CD4-positive, CD25-positive, alpha-beta regulatory T cell (primary cell): ENCODE measurements at regions not wholly inside any gene's neighbourhood (a gene's known extent, or its start where the extent isn't known, plus 50 kb on each side); places are given as distances from the start of the nearest gene placed in this dataset.

Experiments used
- ATAC-seq, 2 donors: fragments of 150-1000 bp; cut with Tn5 transposase; one replicate each; pipeline ENCODE4 v1.10.0; 2021; ENCODE audit warnings: low read depth in 2 of 2, moderate number of reproducible peaks in 2 of 2, moderate library complexity in 1 of 2
- DNase-seq, 3 donors: peaks; one replicate each; pipeline versions ENCODE4 v3.0.0 to v3.0.0-alpha.2; 2012 to 2022; ENCODE audit warnings: mixed read lengths in 1 of 3
- H3K27ac ChIP-seq: one replicate; pipeline ENCODE4 v1.7.0; 2013; ENCODE audit warnings: mild to moderate bottlenecking, low read length; ENCODE audit not compliant: insufficient read depth, poor library complexity, severe bottlenecking
- H3K27me3 ChIP-seq: one replicate; pipeline ENCODE4 v1.7.0; 2013; ENCODE audit warnings: low read length; ENCODE audit not compliant: control insufficient read depth, insufficient read depth
- H3K36me3 ChIP-seq: one replicate; pipeline ENCODE4 v1.7.0; 2013; ENCODE audit warnings: mild to moderate bottlenecking, low read length, moderate library complexity; ENCODE audit not compliant: control insufficient read depth, insufficient read depth
- H3K4me1 ChIP-seq: 2 replicates; pipeline ENCODE4 v1.7.0; 2013; ENCODE audit warnings: mild to moderate bottlenecking, low read length; ENCODE audit not compliant: insufficient read depth, control insufficient read depth, poor library complexity, severe bottlenecking
- H3K4me3 ChIP-seq: one replicate; pipeline ENCODE4 v1.7.0; 2013; ENCODE audit warnings: low read depth, mild to moderate bottlenecking, low read length, moderate library complexity
- H3K9me3 ChIP-seq, 2 experiments: 1 replicate in 1 of 2; 2 replicates in 1 of 2; pipeline ENCODE4 v1.7.0; 2013; ENCODE audit warnings: low read length in 2 of 2, mild to moderate bottlenecking in 1 of 2, moderate library complexity in 1 of 2; ENCODE audit not compliant: control insufficient read depth in 2 of 2
- H3K27ac Mint-ChIP-seq, 3 donors: one replicate each; pipeline ENCODE4 v1.8.0; 2020 to 2022; ENCODE audit warnings: mild to moderate bottlenecking in 3 of 3, mixed read lengths in 3 of 3, moderate library complexity in 2 of 3
- H3K27me3 Mint-ChIP-seq: one replicate; pipeline ENCODE4 v1.8.0; 2022; ENCODE audit warnings: mild to moderate bottlenecking, mixed read lengths
- H3K36me3 Mint-ChIP-seq: one replicate; pipeline ENCODE4 v1.8.0; 2020; ENCODE audit warnings: mixed read lengths
- H3K4me1 Mint-ChIP-seq, 4 donors: one replicate each; pipeline ENCODE4 v1.8.0; 2020 to 2022; ENCODE audit warnings: mixed read lengths in 4 of 4, mild to moderate bottlenecking in 1 of 4
- H3K4me3 Mint-ChIP-seq, 4 donors: one replicate each; pipeline ENCODE4 v1.8.0; 2020 to 2022; ENCODE audit warnings: mild to moderate bottlenecking in 4 of 4, mixed read lengths in 4 of 4, moderate library complexity in 3 of 4
- H3K9me3 Mint-ChIP-seq, 7 donors: one replicate each; pipeline ENCODE4 v1.8.0; 2020 to 2022; ENCODE audit warnings: mixed read lengths in 7 of 7, mild to moderate bottlenecking in 3 of 7, moderate library complexity in 2 of 7

DNA sequence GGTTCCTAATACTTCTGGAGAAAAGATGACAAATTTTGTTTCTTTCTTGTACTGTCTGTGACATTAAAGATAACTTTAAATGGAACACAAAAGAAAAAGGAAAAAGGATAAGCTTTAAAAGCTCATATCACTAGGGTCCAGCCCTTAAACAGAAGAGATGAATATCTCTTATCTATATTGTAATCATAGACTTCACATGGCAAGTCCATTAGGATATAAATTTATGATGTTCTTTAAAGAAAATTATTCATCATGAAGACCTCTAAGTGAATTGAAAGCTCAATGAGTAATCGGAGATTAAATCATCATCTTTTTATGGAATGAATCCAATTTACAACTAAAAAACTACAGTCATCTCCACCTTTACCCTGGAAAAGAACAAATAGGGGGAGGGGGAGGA, 111.6 kb upstream of the SATB2 start:
- H3K27ac ChIP-seq = no peak overlapping the region
- DNase-seq (no peak), ATAC-seq (no peak)
- no peaks in the 10 kb centered on the region for H3K36me3 ChIP-seq
- H3K9me3 ChIP-seq = no peaks in the 10 kb centered on the region
- Mint-ChIP-seq H3K9me3 (peaks cover 0 to 2% (median 0%) of the 10 kb centered on the region in 7 donors), H3K4me1 (no peaks in the 10 kb centered on the region), H3K27ac (no peak overlapping the region), H3K4me3 (no peak overlapping the region), H3K36me3 (no peaks in the 10 kb centered on the region), H3K27me3 (no peaks in the 10 kb centered on the region)
- no peaks in the 10 kb centered on the region for H3K27me3 ChIP-seq
- H3K4me1 ChIP-seq = no peaks in the 10 kb centered on the region
- no peak overlapping the region for H3K4me3 ChIP-seq

GRCh38 chr2:199558156-199558555, 100.4 kb upstream of the SATB2 start:
- Histone ChIP-seq H3K36me3 (no peaks in the 10 kb centered on the region), H3K9me3 (no peaks in the 10 kb centered on the region), H3K4me1 (no peaks in the 10 kb centered on the region), H3K4me3 (no peak overlapping the region), H3K27ac (no peak overlapping the region), H3K27me3 (no peaks in the 10 kb centered on the region)
- Mint-ChIP-seq H3K4me3 (no peak overlapping the region), H3K27me3 (no peaks in the 10 kb centered on the region), H3K9me3 (peaks cover 0 to 5% (median 0%) of the 10 kb centered on the region in 7 donors), H3K27ac (no peak overlapping the region), H3K4me1 (no peaks in the 10 kb centered on the region), H3K36me3 (no peaks in the 10 kb centered on the region)
- DNase-seq (no peak), ATAC-seq (no peak)

DNA sequence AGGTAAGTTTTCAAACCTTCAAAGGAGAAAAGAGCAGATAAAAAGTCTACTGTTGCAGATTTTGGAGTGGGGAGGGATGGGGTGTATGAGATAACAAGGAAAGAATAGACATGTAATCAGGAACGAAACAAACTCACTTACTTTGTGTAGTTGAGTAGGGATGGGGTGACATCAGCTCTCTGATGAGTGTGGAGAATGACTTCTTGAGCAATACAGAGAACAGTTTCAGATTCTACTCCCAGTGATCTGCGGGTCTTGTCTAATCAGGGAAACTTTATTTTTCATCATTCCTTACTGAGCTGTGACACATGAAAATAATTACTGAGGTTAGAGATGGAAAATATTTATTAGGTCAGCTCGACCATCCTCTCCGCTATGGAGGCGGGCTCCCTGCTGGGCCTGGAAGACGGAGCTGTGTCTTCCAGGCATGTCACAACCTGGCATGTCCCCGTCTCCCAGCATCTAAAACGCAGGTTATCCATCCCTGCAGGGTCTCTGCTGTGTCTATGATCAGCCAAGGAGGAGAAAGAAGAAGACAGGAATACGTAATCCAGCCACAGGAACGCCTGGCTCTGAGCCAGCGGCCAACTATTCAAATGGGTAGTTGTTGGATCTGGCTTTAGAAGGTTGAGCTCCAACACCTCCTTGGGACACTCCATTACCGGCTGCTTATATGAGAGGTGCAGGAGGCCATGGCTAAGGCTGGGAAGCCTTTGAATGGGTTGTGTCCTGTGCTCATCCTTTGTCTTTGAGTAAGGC, 99.0 kb upstream of the SATB2 start:
- H3K4me3 ChIP-seq = no peak overlapping the region
- no peaks in the 10 kb centered on the region for H3K27me3 ChIP-seq
- Mint-ChIP-seq H3K27me3 (no peaks in the 10 kb centered on the region), H3K4me3 (no peak overlapping the region), H3K27ac (no peak overlapping the region), H3K36me3 (no peaks in the 10 kb centered on the region), H3K4me1 (no peaks in the 10 kb centered on the region), H3K9me3 (peaks cover 0 to 3% (median 0%) of the 10 kb centered on the region in 7 donors)
- no peaks in the 10 kb centered on the region for H3K4me1 ChIP-seq
- ATAC-seq (no peak), DNase-seq (no peak)
- no peaks in the 10 kb centered on the region for H3K36me3 ChIP-seq
- no peak overlapping the region for H3K27ac ChIP-seq
- H3K9me3 ChIP-seq = no peaks in the 10 kb centered on the region

- Mint-ChIP-seq H3K27me3 (no peaks in the 10 kb centered on the region), H3K4me1 (no peaks in the 10 kb centered on the region), H3K9me3 (peaks cover 0 to 6% (median 0%) of the 10 kb centered on the region in 7 donors), H3K36me3 (no peaks in the 10 kb centered on the region), H3K4me3 (no peak overlapping the region), H3K27ac (no peak overlapping the region)
- Histone ChIP-seq H3K9me3 (no peaks in the 10 kb centered on the region), H3K27ac (no peak overlapping the region), H3K36me3 (no peaks in the 10 kb centered on the region), H3K4me3 (no peak overlapping the region), H3K4me1 (no peaks in the 10 kb centered on the region), H3K27me3 (no peaks in the 10 kb centered on the region)
- ATAC-seq (no peak), DNase-seq (no peak)
Measured at GRCh38 chr2:199554026-199554425, 96.3 kb upstream of the SATB2 start.

DNA sequence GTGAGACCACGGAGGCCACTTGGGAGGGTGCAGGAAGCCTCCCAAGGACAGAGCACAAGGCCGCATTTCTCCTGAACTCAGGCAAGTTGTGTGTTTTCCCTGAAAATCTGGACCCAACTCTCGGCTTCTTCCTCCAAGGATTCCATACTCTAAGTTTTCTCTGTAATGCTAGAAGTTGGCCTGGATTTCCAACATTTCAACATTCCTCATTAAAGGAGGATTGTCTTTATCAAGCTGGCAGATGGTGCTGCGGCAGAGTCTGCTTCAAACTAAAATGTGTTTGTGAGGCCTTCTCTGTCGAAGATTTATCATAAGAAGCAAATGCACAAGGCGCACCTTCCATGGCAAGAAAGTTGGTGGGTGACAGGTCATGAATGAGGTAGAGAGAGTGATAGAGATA, 94.4 kb upstream of the SATB2 start:
- Mint-ChIP-seq H3K4me3 (no peak overlapping the region), H3K27me3 (no peaks in the 10 kb centered on the region), H3K9me3 (peaks cover 0 to 4% (median 0%) of the 10 kb centered on the region in 7 donors), H3K27ac (no peak overlapping the region), H3K36me3 (no peaks in the 10 kb centered on the region), H3K4me1 (no peaks in the 10 kb centered on the region)
- Histone ChIP-seq H3K4me1 (no peaks in the 10 kb centered on the region), H3K27me3 (no peaks in the 10 kb centered on the region), H3K4me3 (no peak overlapping the region), H3K9me3 (no peaks in the 10 kb centered on the region), H3K36me3 (no peaks in the 10 kb centered on the region), H3K27ac (no peak overlapping the region)
- DNase-seq (no peak), ATAC-seq (no peak)

GRCh38 chr2:199543606-199544172, 86.0 kb upstream of the SATB2 start:
- ATAC-seq (no peak), DNase-seq (no peak)
- Mint-ChIP-seq H3K4me3 (no peak overlapping the region), H3K27ac (no peak overlapping the region), H3K36me3 (no peaks in the 10 kb centered on the region), H3K9me3 (peaks cover 0 to 2% (median 0%) of the 10 kb centered on the region in 7 donors), H3K27me3 (no peaks in the 10 kb centered on the region), H3K4me1 (no peaks in the 10 kb centered on the region)
- Histone ChIP-seq H3K9me3 (no peaks in the 10 kb centered on the region), H3K27ac (no peak overlapping the region), H3K27me3 (no peaks in the 10 kb centered on the region), H3K36me3 (no peaks in the 10 kb centered on the region), H3K4me3 (no peak overlapping the region), H3K4me1 (no peaks in the 10 kb centered on the region)

GRCh38 chr2:199535445-199536177, 77.9 kb upstream of the SATB2 start:
- Mint-ChIP-seq H3K9me3 (peaks cover 0 to 7% (median 1%) of the 10 kb centered on the region in 7 donors), H3K27me3 (no peaks in the 10 kb centered on the region), H3K4me3 (no peak overlapping the region), H3K36me3 (no peaks in the 10 kb centered on the region), H3K27ac (no peak overlapping the region), H3K4me1 (no peaks in the 10 kb centered on the region)
- Histone ChIP-seq H3K36me3 (no peaks in the 10 kb centered on the region), H3K27ac (no peak overlapping the region), H3K27me3 (no peaks in the 10 kb centered on the region), H3K4me3 (no peak overlapping the region), H3K4me1 (no peaks in the 10 kb centered on the region), H3K9me3 (no peaks in the 10 kb centered on the region)
- ATAC-seq (no peak), DNase-seq (no peak)
